NCI-H128 (cell line): ENCODE measurements at regions not wholly inside any gene's neighbourhood (a gene's known extent, or its start where the extent isn't known, plus 50 kb on each side); places are given as distances from the start of the nearest gene placed in this dataset.

ENCODE experiments used
- DNase-seq: peaks from one replicate; lab custom pipeline; 2025; ENCODE audit not compliant: unreplicated experiment; lab: John Stamatoyannopoulos, UW

- DNase-seq = no peak
These were observed 639.0 kb downstream of the BCOR start for GRCh38 chrX:39458779-39459178.

GRCh38 chrX:39459204-39459603, 638.6 kb downstream of the BCOR start:
- DNase-seq = no peak

DNA sequence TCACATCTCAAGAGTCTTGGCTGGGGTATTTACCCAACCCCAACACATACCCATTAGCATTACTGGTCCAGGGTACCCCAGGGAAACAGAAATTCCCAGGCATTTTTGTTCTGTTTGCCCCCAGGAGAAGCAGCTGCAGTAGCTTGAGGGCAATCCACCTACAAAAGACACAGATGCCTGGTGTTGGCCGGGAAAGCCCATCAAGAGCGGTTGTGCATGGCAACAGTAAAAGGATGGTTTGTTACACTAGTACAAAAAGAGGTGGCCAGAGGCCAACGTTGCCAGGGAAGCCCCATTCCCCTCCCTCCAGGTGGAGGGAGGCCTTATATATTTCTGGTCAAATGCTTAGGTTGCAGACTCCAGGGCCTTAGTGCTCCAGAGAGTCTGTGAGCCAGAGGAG, 637.8 kb downstream of the BCOR start:
- no peak for DNase-seq

- no peak for DNase-seq
These were observed 637.3 kb downstream of the BCOR start for GRCh38 chrX:39460499-39460898.

GRCh38 chrX:39462835-39463234, 634.9 kb downstream of the BCOR start:
- no peak for DNase-seq

GRCh38 chrX:39464253-39464652, 633.5 kb downstream of the BCOR start:
- no peak for DNase-seq

GRCh38 chrX:39465467-39465866, 632.3 kb downstream of the BCOR start:
- DNase-seq = no peak

DNA sequence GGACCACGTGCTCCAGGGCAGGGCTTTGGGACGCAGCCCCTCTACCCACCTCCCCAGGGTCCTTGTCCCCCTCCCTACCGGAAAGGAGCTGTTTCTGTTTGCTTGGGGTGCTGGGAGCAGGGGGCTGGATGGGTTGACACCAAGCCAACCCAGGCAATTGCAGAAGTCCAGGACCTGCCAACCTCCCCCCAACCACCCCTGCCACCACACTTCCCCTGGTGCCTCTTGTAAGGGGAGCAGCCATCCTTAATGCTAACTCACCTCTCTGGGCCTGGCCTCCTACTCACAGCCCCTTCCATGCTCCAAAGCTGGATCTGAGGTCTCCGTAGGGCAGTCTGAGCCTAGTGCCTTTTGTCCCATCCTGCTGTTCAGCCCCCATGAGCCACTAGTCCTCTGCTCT, 631.9 kb downstream of the BCOR start:
- DNase-seq = no peak

DNA sequence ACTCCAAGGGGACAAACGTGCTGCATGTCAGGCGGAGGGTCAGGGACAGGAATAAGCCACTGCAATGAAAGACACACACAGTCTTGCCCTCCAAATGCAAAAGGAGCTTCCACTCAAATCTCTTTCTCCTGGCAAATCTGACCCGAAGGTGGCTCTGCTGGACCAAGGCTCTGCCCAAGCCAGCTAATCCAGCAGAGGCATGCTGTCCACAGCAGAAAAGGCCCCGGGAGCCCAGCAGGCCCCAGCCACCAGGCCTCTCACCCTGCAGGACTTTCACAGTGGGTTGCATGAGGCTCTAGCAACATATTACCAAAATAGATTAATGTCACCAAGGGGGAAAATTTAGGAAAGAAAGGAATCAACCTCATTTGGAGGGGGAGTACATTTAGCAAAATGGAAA, 628.6 kb downstream of the BCOR start:
- no peak for DNase-seq

DNA sequence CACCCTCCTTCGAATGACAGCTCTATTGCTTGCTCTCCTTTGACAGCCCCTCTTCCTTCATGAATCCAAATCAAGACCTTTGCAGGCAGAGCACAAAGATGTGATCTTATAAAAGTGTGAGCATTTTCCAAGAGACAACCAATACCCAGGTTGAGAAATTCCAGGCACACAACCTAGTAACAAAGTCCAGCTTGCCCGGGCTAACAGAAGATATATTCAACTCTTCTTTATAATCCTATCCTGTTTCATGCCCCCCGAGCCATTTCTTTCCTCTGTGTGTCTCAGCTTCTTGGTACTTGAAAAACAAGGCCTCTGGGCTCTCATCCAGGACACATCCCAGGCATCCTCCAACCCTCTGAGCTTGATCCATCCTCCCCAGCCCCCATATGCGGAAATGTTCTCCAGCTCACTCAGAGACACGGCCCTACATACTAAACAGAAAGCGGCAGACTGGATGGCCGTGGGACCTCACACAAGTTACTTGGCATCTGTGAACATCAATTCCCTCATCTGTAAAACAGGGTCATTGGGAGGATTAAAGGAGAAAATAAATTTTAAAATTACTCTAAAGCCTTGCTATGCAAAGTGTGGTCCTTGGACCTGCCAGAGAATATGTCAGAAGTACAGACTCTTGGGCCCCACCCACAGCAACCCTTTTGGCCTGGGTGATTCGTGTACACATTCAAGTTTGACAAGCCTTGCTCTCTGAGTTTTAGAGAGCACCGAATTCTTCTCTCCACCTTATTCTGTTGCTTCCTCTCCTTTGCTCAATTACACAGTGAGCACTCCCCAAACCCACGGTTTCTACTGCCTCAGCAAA, 627.0 kb downstream of the BCOR start:
- DNase-seq = no peak

GRCh38 chrX:39472161-39472560, 625.6 kb downstream of the BCOR start:
- no peak for DNase-seq

DNA sequence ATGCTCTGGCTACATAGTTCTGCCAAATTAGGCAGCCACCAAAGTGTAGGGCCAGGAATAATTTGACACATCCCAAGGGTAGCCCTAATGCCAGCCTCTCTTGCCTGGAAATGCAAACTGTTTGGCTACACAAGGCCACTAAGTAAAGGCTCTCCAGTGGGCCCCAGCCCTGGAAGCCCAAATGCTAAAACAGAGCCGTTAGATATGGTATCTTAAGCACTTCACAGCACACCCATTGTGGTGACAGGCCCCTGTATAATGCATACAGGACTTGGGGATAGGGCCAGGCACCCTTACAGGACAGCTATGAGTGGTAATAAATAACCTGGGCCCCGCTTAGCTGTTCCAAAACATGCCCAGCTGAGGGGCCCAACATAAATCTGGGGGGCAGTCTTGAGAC, 623.9 kb downstream of the BCOR start:
- no peak for DNase-seq

GRCh38 chrX:39475372-39475771, 622.4 kb downstream of the BCOR start:
- no peak for DNase-seq

GRCh38 chrX:39476604-39477021, 621.1 kb downstream of the BCOR start:
- DNase-seq = no peak

- DNase-seq = no peak
These were observed 620.6 kb downstream of the BCOR start for GRCh38 chrX:39477031-39477761.

DNA sequence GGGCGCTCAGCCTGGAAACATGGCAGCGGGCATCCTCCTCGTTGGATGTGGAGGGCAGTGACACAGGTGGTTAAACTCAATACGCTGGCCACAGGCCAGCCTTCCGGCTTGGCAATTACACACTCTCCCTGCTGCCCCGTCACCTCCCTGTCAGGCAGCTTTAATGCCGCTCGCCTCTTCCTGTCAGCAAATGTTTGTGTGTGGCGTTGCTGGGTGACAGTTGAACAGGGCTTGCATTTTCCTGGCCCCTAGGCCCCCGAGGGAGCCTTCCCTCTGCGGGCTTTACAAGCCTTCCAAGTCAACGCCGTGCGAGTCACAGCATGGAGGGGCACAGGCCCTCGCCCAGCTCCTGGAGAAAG, 620.0 kb downstream of the BCOR start:
- DNase-seq = no peak

DNA sequence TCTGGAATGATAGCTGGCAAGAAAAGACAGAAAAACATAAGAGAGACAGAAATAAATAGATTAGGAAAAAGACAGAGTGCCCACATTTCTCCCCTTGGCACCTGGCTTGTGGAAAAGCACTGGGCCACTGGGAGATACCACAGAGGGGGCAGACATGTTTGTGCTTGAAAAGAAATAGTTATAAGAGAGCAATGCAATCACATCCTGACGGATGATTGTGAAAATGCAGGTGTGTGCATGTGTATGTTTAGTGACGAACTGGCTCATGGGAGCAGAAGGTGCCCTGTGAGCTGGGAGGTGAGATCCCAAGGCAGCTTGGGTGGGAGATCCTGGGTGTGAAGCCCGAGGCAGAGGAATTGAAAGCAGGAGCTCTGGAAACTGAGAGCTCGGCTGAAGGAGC, 617.9 kb downstream of the BCOR start:
- no peak for DNase-seq

GRCh38 chrX:39480963-39481362, 616.8 kb downstream of the BCOR start:
- no peak for DNase-seq

- no peak for DNase-seq
These were observed 616.1 kb downstream of the BCOR start for GRCh38 chrX:39481621-39482020.

- no peak for DNase-seq
These were observed 613.3 kb downstream of the BCOR start for GRCh38 chrX:39484159-39485068.

GRCh38 chrX:39487166-39487968, 610.4 kb downstream of the BCOR start:
- DNase-seq = no peak
